Motor neuron (in vitro differentiated cells): ENCODE measurements at regions not wholly inside any gene's neighbourhood (a gene's known extent, or its start where the extent isn't known, plus 50 kb on each side); places are given as distances from the start of the nearest gene placed in this dataset.

Source experiments
- ATAC-seq, 8 experiments: fragments of 200-7000 bp; cut with Tn5 transposase; replicated peaks in 6 of 8; 2 replicates each; pipeline ENCODE4 v1.8.0; 2021; ENCODE audit warnings: mild to moderate bottlenecking in 8 of 8, moderate library complexity in 8 of 8
- H3K27ac ChIP-seq, 2 donors: fragments of 250-450 bp; sonication (Bioruptor Pico); 2 replicates each; pipeline ENCODE4 v1.9.0; 2021; ENCODE audit warnings: antibody characterized with exemption in 2 of 2, mild to moderate bottlenecking in 2 of 2, moderate library complexity in 1 of 2
- H3K4me1 ChIP-seq, 2 donors: fragments of 250-450 bp; sonication (Bioruptor Pico); replicated peaks in 1 of 2; 2 replicates each; pipeline ENCODE4 v1.6.1; 2021; ENCODE audit warnings: antibody characterized with exemption in 2 of 2, mild to moderate bottlenecking in 2 of 2, moderate library complexity in 1 of 2
- H3K4me3 ChIP-seq, 5 donors: fragments of 250-450 bp; sonication (Bioruptor Pico); 2 replicates each; pipeline ENCODE4 v1.9.0; 2021; ENCODE audit warnings: antibody characterized with exemption in 5 of 5, mild to moderate bottlenecking in 5 of 5, moderate library complexity in 4 of 5
- WGBS, 10 experiments: fragments of 450-650 bp; shearing (Covaris generic); methylation state at CpG; one replicate each; pipeline ENCODE4 v1.0.0; 2022; 5-methylcytosine and 5-hydroxymethylcytosine counted together
- in situ Hi-C, 9 experiments: fragments of 400-800 bp; cut with MboI; loops; one replicate each; pipeline ENCODE4 v1.15.0; 2021; ENCODE audit warnings: low sequenced_read_pairs in 9 of 9, low pct_unique_long_range_greater_than_20kb in 2 of 9; ENCODE audit not compliant: unreplicated experiment in 9 of 9

DNA sequence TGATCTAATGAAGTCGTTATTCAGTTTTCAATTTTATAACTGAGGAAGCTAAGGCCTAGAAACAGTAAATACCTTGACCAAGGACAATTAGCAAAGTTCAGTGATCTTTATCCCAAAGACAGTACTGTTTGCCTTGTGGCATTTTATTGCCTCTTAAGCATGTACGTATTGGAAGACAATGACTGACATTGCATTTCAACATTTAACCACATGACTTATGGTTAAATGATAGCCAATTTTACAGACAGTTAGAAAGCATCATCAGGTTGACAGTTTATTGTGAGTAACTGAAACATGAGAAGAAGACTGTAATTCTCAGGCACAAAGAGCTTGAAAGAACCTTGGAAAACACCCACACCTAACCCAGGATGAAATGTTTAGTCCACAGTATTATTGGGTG lies 390.8 kb upstream of the ZNF385D start:
- WGBS, 10 experiments, result 11 to 100% (median 78%) methylated on average over 1 to 2 of the region's 2 CpGs; no CpG with 5 or more reads in 2 of the 10 experiments
- in situ Hi-C loops, result no loop called here
- Histone ChIP-seq H3K4me3 (no peak overlapping the region), H3K27ac (no peak overlapping the region), H3K4me1 (no peaks in the 10 kb centered on the region)
- ATAC-seq, result no peak

GRCh38 chr3:22147161-22147560 lies 396.2 kb upstream of the ZNF385D start:
- Histone ChIP-seq H3K4me1 (no peaks in the 10 kb centered on the region), H3K4me3 (no peak overlapping the region), H3K27ac (no peak overlapping the region)
- no peak for ATAC-seq
- in situ Hi-C loops, result no loop called here
- WGBS, 10 experiments, result 20 to 86% (median 69%) methylated on average over 1 to 3 of the region's 3 CpGs; no CpG with 5 or more reads in 2 of the 10 experiments

DNA sequence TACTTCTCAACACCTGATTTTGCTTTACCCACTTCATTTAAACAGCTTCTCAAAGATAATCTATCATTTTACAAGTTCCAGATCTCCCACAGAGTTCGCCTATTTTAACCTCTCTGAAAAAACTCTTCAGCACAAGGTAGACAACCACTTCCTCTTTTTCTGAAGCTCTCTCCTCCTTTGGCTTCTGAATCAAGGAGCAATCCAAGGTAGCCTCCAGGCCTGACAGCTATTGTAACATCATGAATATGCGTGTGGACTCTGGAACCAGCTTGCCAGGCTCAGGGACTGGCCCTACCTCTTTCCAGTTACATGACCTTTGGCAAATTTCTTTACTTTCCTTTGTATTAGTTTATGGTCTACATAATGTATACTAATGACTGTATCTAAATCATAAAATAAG lies 405.9 kb upstream of the ZNF385D start:
- in situ Hi-C loops, result no loop called here
- H3K4me1 ChIP-seq, result no peaks in the 10 kb centered on the region
- ATAC-seq, result peak in 2 of 8 experiments; percentile 54 to 79
- no peak overlapping the region for H3K27ac ChIP-seq
- WGBS, 10 experiments, result 56 to 100% (median 79%) methylated on average over 1 to 2 of the region's 2 CpGs; no CpG with 5 or more reads in 1 of the 10 experiments
- H3K4me3 ChIP-seq, result no peak overlapping the region

GRCh38 chr3:22157848-22158247 lies 406.8 kb upstream of the ZNF385D start:
- Histone ChIP-seq H3K4me1 (no peaks in the 10 kb centered on the region), H3K4me3 (no peak overlapping the region), H3K27ac (no peak overlapping the region)
- WGBS, 10 experiments, result 28 to 100% (median 80%) methylated on average over 1 to 4 of the region's 4 CpGs
- ATAC-seq, result peak in 1 of 8 experiments; percentile 39
- in situ Hi-C loops, result no loop called here

DNA sequence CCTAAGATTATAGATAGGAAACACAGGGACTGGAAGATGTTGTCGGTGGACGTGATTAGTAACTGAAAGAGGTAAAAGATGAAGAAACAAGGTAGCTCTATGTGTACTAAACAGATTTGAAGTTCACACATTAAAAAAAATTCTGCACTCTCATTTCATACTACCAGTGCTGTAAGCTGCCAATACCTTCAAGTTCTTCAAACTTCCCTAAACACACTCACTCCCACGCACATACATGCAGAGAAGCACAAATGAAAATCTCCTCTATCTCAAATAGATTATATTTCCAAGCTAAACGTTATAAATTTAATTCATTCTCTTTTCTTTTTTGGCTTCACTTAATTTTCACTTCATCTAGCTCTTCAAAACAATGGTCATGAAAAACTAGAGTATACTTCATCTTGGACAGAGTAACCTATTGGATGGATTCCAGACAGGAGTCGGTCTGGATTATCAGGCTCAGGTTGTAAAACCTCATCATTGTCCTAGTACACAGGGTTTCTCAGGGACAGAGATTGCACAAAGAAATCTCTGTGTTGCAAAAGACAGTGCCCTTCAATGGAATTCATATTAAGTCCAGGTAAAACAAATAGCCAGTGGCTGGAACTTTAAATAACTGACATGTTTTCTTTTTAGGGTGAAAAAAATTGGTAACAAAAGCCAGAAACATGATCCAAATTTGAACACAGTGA lies 408.1 kb upstream of the ZNF385D start:
- Histone ChIP-seq H3K4me1 (no peaks in the 10 kb centered on the region), H3K27ac (no peak overlapping the region), H3K4me3 (no peak overlapping the region)
- ATAC-seq, result no peak
- 54 to 96% (median 85%) methylated on average over 1 to 5 of the region's 5 CpGs for WGBS, 10 experiments
- in situ Hi-C loops, result no loop called here

- in situ Hi-C loops, result no loop called here
- H3K4me3 ChIP-seq, result no peak overlapping the region
- ATAC-seq, result no peak
- H3K27ac ChIP-seq, result no peak overlapping the region
- no peaks in the 10 kb centered on the region for H3K4me1 ChIP-seq
These were observed 410.3 kb upstream of the ZNF385D start for GRCh38 chr3:22161315-22161714.

GRCh38 chr3:22170370-22170769 lies 419.4 kb upstream of the ZNF385D start:
- no peak for ATAC-seq
- in situ Hi-C loops, result no loop called here
- H3K4me3 ChIP-seq, result no peak overlapping the region

GRCh38 chr3:22172964-22173363 lies 422.0 kb upstream of the ZNF385D start:
- no peak overlapping the region for H3K4me3 ChIP-seq
- WGBS, 10 experiments, result 50 to 100% (median 85%) methylated on average over 1 to 4 of the region's 4 CpGs
- in situ Hi-C loops, result no loop called here
- H3K27ac ChIP-seq, result no peak overlapping the region
- no peak for ATAC-seq
- H3K4me1 ChIP-seq, result no peaks in the 10 kb centered on the region

More at GRCh38 chr3:22170370-22170769, 419.4 kb upstream of the ZNF385D start:
- Histone ChIP-seq H3K27ac (no peak overlapping the region), H3K4me1 (no peaks in the 10 kb centered on the region)
- 50 to 100% (median 89%) methylated on average over 1 of the region's 1 CpG for WGBS, 10 experiments

DNA sequence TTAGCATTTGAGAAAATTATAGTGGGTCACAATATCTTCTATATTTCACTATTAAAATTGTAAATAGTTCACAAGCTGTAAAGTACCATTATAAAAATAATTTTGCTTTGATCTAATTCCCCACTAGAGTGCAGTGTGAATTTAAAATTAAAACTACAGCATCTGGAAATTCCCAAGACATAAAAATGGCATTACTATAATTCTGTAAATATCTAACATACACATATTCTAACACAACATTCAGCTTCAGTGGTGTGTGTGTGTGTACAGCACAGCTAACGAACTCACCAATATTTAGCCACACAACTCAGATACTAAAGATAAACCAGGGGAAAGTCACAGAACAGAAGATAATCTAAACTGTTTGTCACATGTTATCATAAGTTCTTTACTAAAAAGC lies 424.9 kb upstream of the ZNF385D start:
- Histone ChIP-seq H3K27ac (no peak overlapping the region), H3K4me3 (no peak overlapping the region), H3K4me1 (no peaks in the 10 kb centered on the region)
- peak in 1 of 8 experiments; percentile 57 for ATAC-seq
- in situ Hi-C loops, result no loop called here
- WGBS, 10 experiments, result 0 to 86% (median 22%) methylated on average over 1 of the region's 1 CpG; no CpG with 5 or more reads in 5 of the 10 experiments

DNA sequence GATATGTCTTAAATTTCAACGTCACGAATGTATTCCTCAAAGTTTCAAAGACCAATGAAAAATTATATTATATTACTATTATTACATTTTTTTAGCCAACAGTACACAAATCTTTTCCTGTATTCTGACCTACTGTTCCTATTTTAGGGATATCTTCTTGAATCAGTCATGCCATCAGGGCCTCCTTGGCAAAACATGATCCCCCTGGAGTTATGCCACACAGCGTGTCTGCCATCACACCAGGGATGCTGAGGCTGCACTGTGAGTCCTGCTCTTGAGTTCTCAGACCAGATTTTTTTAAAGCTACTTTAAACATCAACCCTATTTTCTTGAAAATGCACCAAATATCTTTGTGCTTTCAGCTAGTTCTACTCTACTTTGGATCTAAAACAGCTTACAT lies 425.9 kb upstream of the ZNF385D start:
- whole genome bisulfite sequencing, 10 experiments, result 42 to 100% (median 94%) methylated on average over 2 to 3 of the region's 3 CpGs; no CpG with 5 or more reads in 1 of the 10 experiments
- Histone ChIP-seq H3K4me3 (no peak overlapping the region), H3K27ac (no peak overlapping the region), H3K4me1 (no peaks in the 10 kb centered on the region)
- in situ Hi-C loops, result no loop called here
- no peak for ATAC-seq

DNA sequence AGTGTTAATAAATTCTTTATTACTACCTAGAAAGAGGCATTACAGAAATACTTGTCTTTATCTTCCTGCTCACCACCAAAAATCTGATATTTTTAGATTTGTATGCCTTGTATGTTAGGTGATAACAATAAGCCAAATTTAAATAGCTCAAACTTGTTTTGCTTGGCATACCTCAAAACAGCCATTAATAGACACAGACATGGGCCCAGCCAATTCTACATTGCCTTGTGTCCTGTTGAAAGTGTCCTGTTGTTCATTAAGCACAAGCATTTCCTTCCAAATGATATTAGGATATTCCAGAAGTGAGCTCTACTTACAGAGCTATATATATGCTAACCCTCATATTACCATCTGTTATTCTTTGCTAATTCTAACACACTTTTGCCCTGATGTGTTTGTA lies 438.6 kb upstream of the ZNF385D start:
- H3K4me3 ChIP-seq, result no peak overlapping the region
- no peaks in the 10 kb centered on the region for H3K4me1 ChIP-seq
- in situ Hi-C loops, result no loop called here
- H3K27ac ChIP-seq, result no peak overlapping the region
- ATAC-seq, result no peak

GRCh38 chr3:22199095-22199494 lies 448.1 kb upstream of the ZNF385D start:
- Histone ChIP-seq H3K4me3 (no peak overlapping the region), H3K27ac (no peak overlapping the region), H3K4me1 (no peaks in the 10 kb centered on the region)
- in situ Hi-C loops, result no loop called here
- WGBS, 10 experiments, result 0 to 100% (median 17%) methylated on average over 1 of the region's 1 CpG; no CpG with 5 or more reads in 2 of the 10 experiments
- peak in 3 of 8 experiments; percentile 76 to 97 (median 95) for ATAC-seq

DNA sequence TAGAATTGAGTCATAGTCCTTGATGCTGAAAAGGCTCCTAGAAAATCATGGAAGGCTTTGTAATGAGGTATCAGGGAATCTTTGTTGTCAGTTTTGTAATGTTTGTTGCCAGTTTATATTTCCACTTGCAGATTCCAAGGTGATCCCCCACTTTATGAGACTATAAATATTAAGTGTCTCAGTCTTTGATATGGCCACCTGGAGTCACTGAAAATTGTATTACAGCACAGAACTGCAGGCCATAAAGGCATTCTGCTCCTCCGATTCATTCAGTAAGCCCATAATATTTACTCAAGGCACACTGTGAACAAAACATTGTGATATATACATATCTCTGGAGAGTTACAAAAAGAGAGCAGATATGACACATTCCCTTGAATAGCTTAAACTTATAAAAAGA lies 457.8 kb upstream of the ZNF385D start:
- no peaks in the 10 kb centered on the region for H3K4me1 ChIP-seq
- H3K4me3 ChIP-seq, result no peak overlapping the region
- no peak for ATAC-seq
- 10 to 100% (median 83%) methylated on average over 1 of the region's 1 CpG; no CpG with 5 or more reads in 3 of the 10 experiments for WGBS, 10 experiments
- in situ Hi-C loops, result no loop called here
- H3K27ac ChIP-seq, result no peak overlapping the region

DNA sequence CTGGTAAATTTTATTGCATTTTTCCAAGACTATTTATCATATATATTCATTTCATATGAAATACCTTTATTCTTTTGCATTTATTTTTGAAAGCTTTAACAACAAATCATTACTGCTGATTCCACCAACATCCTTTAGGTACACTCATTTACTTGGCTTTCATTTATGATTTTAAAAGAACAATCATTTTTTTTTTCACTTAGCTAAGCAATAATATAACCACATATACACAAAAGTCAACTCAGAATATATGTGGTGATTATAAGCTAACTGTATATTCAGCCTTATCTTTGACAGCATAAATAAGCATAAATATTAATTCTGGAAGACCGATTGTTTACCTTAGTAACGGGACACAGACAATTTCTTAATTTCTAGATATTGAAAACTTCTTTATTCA lies 458.6 kb upstream of the ZNF385D start:
- H3K4me1 ChIP-seq, result no peaks in the 10 kb centered on the region
- ATAC-seq, result no peak
- 47 to 100% (median 83%) methylated on average over 1 to 2 of the region's 2 CpGs for WGBS, 10 experiments
- no peak overlapping the region for H3K27ac ChIP-seq
- no peak overlapping the region for H3K4me3 ChIP-seq
- in situ Hi-C loops, result no loop called here
